ENCODE measurements at regions not wholly inside any gene's neighbourhood (a gene's known extent, or its start where the extent isn't known, plus 50 kb on each side); places are given as distances from the start of the nearest gene placed in this dataset.
"Not testable (repeated sequence)": the region's sequence is repeated elsewhere in the genome, so short reads cannot be mapped to it uniquely, and the experiment has no call there.

GRCh38 chr1:148253808-148254207 is 101.7 kb upstream of the NBPF11 start:
- H3K36me3 ChIP-seq (replicated peaks in 1 of 2; ENCODE audit: control insufficient read depth in 1 of 2, insufficient read depth in 2 of 2, low read length in 2 of 2); CTCF ChIA-PET (ENCODE audit: low intra/inter-chr PET ratio, low total read pairs); H2AFZ ChIP-seq (ENCODE audit: low read length); BruUV-seq (replicated peaks); intact Hi-C loops (cut with micrococcal nuclease; ENCODE audit: unreplicated experiment); H3K9me3 ChIP-seq (ENCODE audit: low read length); H3K79me2 ChIP-seq (ENCODE audit: insufficient read depth, low read length); ATAC-seq; H3K27ac ChIP-seq (ENCODE audit: extremely low read length, insufficient read depth, low read length); H3K27me3 ChIP-seq (ENCODE audit: control insufficient read depth in 1 of 2, insufficient read depth in 2 of 2, low read length in 2 of 2); H4K20me1 ChIP-seq (ENCODE audit: insufficient read depth, low read length); H3K4me3 ChIP-seq (replicated peaks in 1 of 3; ENCODE audit: insufficient read depth in 1 of 3, low read depth in 2 of 3, low read length in 3 of 3); DNase-seq (ENCODE audit: low spot score); FAIRE-seq; H3K4me1 ChIP-seq (ENCODE audit: insufficient read depth, low read length); in situ Hi-C loops (cut with HindIII; ENCODE audit: extremely low pct_ligation_motif_present, low pct_unique_long_range_greater_than_20kb); POLR2A ChIA-PET; H3K9ac ChIP-seq (ENCODE audit: insufficient read depth, low read depth, low read length); H3K4me2 ChIP-seq (ENCODE audit: low read depth, low read length): not testable (repeated sequence)
- WGBS (ENCODE audit: low lambda C conversion rate) = 10% methylated on average over 1 of the region's 2 CpGs

DNA sequence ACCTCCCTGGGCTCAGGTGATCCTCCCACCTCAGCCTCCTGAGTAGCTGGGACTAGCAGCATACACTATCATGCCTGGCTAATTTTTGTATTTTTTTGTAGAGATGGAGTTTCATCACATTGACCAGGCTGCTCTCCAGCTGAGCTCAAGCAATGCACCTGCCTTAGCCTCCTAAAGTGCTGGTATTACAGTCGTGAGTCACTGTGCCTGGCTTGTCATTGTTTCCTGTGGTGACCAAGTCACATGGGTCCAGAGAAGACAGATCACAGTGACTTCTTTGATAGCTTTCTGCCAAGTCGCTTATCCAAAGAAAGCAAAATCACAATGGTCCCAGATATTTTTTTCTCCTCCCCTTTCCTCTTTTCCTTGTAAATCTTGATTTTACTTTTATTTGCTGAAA is 96.7 kb upstream of the NBPF11 start:
- intact Hi-C loops (cut with micrococcal nuclease; ENCODE audit: unreplicated experiment) = not testable (repeated sequence)

DNA sequence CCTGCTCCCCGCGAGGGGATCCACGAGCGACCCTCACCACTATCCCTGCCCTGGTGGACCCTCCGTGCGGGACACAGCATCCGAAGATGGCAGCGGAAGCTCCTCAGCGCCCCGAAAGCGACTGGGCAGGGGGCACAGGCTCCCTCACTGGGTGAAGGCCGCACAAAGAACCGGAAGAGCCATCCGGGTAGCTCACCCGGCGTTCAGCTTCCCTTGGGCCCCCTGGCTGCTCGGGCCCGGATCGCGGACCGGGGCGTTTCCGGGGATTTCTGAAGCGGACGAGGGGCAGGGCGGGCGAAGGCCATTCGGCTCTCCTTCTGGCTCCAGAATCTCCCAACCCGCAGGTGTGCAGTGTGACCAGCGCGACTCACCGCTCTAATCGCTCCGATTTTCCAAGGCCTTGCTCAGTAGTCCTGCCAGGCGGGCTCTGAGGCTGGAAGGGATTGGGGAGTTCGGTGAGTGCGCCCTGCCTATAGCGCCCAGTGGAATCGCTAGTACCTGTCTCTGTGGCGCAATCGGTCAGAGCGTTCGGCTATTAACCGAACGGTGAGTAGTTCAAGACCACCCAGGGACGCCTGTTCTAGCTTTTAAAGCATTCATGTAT is 94.3 kb upstream of the NBPF11 start:
- 79% methylated on average over 23 of the region's 46 CpGs for WGBS (ENCODE audit: low lambda C conversion rate)
- H3K4me3 ChIP-seq (replicated peaks in 1 of 3; ENCODE audit: insufficient read depth in 1 of 3, low read depth in 2 of 3, low read length in 3 of 3); H3K4me2 ChIP-seq (ENCODE audit: low read depth, low read length); in situ Hi-C loops (cut with HindIII; ENCODE audit: extremely low pct_ligation_motif_present, low pct_unique_long_range_greater_than_20kb); H3K79me2 ChIP-seq (ENCODE audit: insufficient read depth, low read length); H4K20me1 ChIP-seq (ENCODE audit: insufficient read depth, low read length); H3K36me3 ChIP-seq (replicated peaks in 1 of 2; ENCODE audit: control insufficient read depth in 1 of 2, insufficient read depth in 2 of 2, low read length in 2 of 2); H3K9me3 ChIP-seq (ENCODE audit: low read length); ATAC-seq; intact Hi-C loops (cut with micrococcal nuclease; ENCODE audit: unreplicated experiment); DNase-seq (ENCODE audit: low spot score); POLR2A ChIA-PET; H3K27ac ChIP-seq (ENCODE audit: extremely low read length, insufficient read depth, low read length); FAIRE-seq; H2AFZ ChIP-seq (ENCODE audit: low read length); H3K27me3 ChIP-seq (ENCODE audit: control insufficient read depth in 1 of 2, insufficient read depth in 2 of 2, low read length in 2 of 2); H3K4me1 ChIP-seq (ENCODE audit: insufficient read depth, low read length); BruUV-seq (replicated peaks); CTCF ChIA-PET (ENCODE audit: low intra/inter-chr PET ratio, low total read pairs); H3K9ac ChIP-seq (ENCODE audit: insufficient read depth, low read depth, low read length): not testable (repeated sequence)

More for the DNA sequence above, 96.7 kb upstream of the NBPF11 start:
- H3K9ac ChIP-seq (ENCODE audit: insufficient read depth, low read depth, low read length); in situ Hi-C loops (cut with HindIII; ENCODE audit: extremely low pct_ligation_motif_present, low pct_unique_long_range_greater_than_20kb); H3K4me3 ChIP-seq (replicated peaks in 1 of 3; ENCODE audit: insufficient read depth in 1 of 3, low read depth in 2 of 3, low read length in 3 of 3); CTCF ChIA-PET (ENCODE audit: low intra/inter-chr PET ratio, low total read pairs); H3K9me3 ChIP-seq (ENCODE audit: low read length); POLR2A ChIA-PET; H4K20me1 ChIP-seq (ENCODE audit: insufficient read depth, low read length); H3K79me2 ChIP-seq (ENCODE audit: insufficient read depth, low read length); FAIRE-seq; H3K27ac ChIP-seq (ENCODE audit: extremely low read length, insufficient read depth, low read length); ATAC-seq; H3K36me3 ChIP-seq (replicated peaks in 1 of 2; ENCODE audit: control insufficient read depth in 1 of 2, insufficient read depth in 2 of 2, low read length in 2 of 2); DNase-seq (ENCODE audit: low spot score); BruUV-seq (replicated peaks); H2AFZ ChIP-seq (ENCODE audit: low read length); H3K4me1 ChIP-seq (ENCODE audit: insufficient read depth, low read length); H3K4me2 ChIP-seq (ENCODE audit: low read depth, low read length); H3K27me3 ChIP-seq (ENCODE audit: control insufficient read depth in 1 of 2, insufficient read depth in 2 of 2, low read length in 2 of 2): not testable (repeated sequence)
- WGBS (ENCODE audit: low lambda C conversion rate) = 43% methylated on average over 1 of the region's 2 CpGs

DNA sequence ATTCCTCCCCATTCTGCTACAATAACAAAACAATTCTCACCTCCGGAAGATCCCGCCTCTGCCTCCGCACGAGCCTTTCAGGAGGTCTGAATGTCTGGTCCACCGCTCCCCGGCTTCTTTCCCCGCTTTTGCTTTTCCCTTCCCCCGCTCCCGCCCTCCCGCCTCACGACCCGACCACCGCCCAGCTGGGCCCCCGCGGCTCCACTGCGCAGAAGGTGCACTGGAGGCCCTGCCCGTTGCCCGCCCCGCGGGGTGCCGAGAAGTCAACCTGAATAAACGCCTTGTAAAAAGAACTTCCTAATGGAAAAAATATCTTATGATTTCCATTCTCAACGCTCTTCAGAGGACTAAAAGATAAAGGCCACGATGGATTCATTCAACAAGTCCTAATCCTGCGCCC is 93.8 kb upstream of the NBPF11 start:
- ATAC-seq; POLR2A ChIA-PET; FAIRE-seq; BruUV-seq (replicated peaks); H3K79me2 ChIP-seq (ENCODE audit: insufficient read depth, low read length); H3K27me3 ChIP-seq (ENCODE audit: control insufficient read depth in 1 of 2, insufficient read depth in 2 of 2, low read length in 2 of 2); H3K4me2 ChIP-seq (ENCODE audit: low read depth, low read length); H3K36me3 ChIP-seq (replicated peaks in 1 of 2; ENCODE audit: control insufficient read depth in 1 of 2, insufficient read depth in 2 of 2, low read length in 2 of 2); H3K4me1 ChIP-seq (ENCODE audit: insufficient read depth, low read length); H3K4me3 ChIP-seq (replicated peaks in 1 of 3; ENCODE audit: insufficient read depth in 1 of 3, low read depth in 2 of 3, low read length in 3 of 3); H4K20me1 ChIP-seq (ENCODE audit: insufficient read depth, low read length); H3K27ac ChIP-seq (ENCODE audit: extremely low read length, insufficient read depth, low read length); H3K9me3 ChIP-seq (ENCODE audit: low read length); in situ Hi-C loops (cut with HindIII; ENCODE audit: extremely low pct_ligation_motif_present, low pct_unique_long_range_greater_than_20kb); H2AFZ ChIP-seq (ENCODE audit: low read length); DNase-seq (ENCODE audit: low spot score); CTCF ChIA-PET (ENCODE audit: low intra/inter-chr PET ratio, low total read pairs); intact Hi-C loops (cut with micrococcal nuclease; ENCODE audit: unreplicated experiment); H3K9ac ChIP-seq (ENCODE audit: insufficient read depth, low read depth, low read length): not testable (repeated sequence)
- WGBS (ENCODE audit: low lambda C conversion rate) = 11% methylated on average over 3 of the region's 25 CpGs
